Esophagus (tissue), 2 donors: ENCODE measurements at regions not wholly inside any gene's neighbourhood (a gene's known extent, or its start where the extent isn't known, plus 50 kb on each side); places are given as distances from the start of the nearest gene placed in this dataset.
"Not testable (repeated sequence)": the region's sequence is repeated elsewhere in the genome, so short reads cannot be mapped to it uniquely, and the experiment has no call there.

Experiments
- H3K27ac ChIP-seq, 2 donors: one replicate each; pipeline ENCODE4 v1.5.1; 2013; ENCODE audit warnings: low read depth in 2 of 2, mild to moderate bottlenecking in 2 of 2, inconsistent platforms in 1 of 2, low read length in 1 of 2, moderate library complexity in 1 of 2
- H3K27me3 ChIP-seq, 2 donors: one replicate each; pipeline ENCODE4 v1.6.1; 2013; ENCODE audit warnings: low read length in 2 of 2, control low read depth in 1 of 2, mild to moderate bottlenecking in 1 of 2; ENCODE audit not compliant: insufficient read depth in 2 of 2, control insufficient read depth in 1 of 2
- H3K36me3 ChIP-seq, 2 donors: one replicate each; pipeline ENCODE4 v1.6.1; 2013; ENCODE audit warnings: low read length in 1 of 2; ENCODE audit not compliant: control insufficient read depth in 2 of 2, insufficient read depth in 2 of 2
- H3K4me1 ChIP-seq, 2 donors: one replicate each; pipeline ENCODE4 v1.6.1; 2013; ENCODE audit warnings: low read length in 1 of 2; ENCODE audit not compliant: control insufficient read depth in 2 of 2, insufficient read depth in 2 of 2
- H3K4me3 ChIP-seq, 2 donors: one replicate each; pipeline ENCODE4 v1.5.1; 2013; ENCODE audit warnings: low read length in 2 of 2, mild to moderate bottlenecking in 2 of 2, low read depth in 1 of 2, moderate library complexity in 1 of 2
- H3K9me3 ChIP-seq, 2 donors: one replicate each; pipeline ENCODE4 v1.6.1; 2013; ENCODE audit warnings: mild to moderate bottlenecking in 2 of 2, low read depth in 1 of 2, low read length in 1 of 2, moderate library complexity in 1 of 2; ENCODE audit not compliant: control insufficient read depth in 2 of 2, insufficient read depth in 1 of 2
- WGBS, 2 donors: extraction: QIAGEN DNeasy Blood & Tissue Kit; methylation state at CpG; one replicate each; pipeline ENCODE4 v1.1.7; 2013; 5-methylcytosine and 5-hydroxymethylcytosine counted together
- donor health status: healthy with polysubstance abuse.
- donor health status: Bipolar disorder and iron deficiency.

DNA sequence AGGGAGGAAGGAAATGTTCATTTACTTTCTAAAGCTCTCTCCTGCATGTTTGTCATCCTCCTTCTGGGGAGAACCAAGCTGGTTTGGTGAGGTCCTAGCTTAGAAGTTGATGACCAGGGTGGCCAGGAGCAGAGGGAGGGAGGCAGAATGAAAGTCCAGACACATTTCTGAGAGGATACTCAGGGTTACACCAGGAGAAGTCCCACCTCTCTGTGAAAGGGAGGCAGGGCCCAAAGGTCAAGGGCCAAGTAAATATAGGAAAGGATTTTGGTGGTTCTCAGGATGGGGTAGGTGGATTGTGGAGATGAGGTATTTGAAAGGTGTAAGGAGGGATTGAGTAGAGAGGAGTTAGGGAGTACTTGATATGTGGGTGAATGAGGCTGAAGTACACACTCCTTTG, 58.0 kb upstream of the FBXO11 start:
- no peak overlapping the region for H3K27ac ChIP-seq

DNA sequence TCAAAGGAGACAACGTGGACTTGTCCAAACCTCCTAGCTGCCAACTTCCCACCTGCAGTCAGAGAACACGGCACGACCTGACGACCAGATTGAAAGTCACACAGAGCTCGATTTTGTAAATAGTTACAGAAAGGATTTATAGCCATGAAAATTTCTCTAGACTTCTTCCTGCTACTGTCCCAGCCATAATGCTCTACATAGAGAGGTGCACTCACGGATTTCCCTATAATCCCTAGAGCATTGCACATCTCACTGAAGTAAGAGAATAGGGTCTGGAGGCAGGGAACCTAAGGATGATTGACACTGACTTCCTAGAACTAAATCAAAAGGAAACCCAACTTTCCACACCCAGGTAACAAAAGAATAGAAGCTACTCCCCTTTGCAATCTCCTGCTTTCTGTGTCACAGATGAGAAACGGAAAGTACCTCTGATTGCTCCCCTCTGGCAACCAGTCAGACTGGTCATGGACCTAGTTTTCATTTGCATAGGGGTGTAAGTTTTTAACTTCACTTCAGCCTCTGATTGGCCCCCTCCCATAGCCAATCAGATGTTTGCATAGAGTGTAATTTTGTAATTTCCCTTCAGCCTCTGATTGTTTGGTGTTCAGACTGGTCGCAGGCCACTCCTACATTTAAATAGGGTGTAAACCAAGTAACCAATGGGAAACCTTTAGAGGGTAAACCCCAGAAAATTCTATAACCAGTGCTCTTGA, 58.6 kb upstream of the FBXO11 start:
- H3K4me3 ChIP-seq = no peak overlapping the region
- WGBS, 2 donors = 62 to 72% methylated on average over 8 of the region's 8 CpGs

More for the DNA sequence above, 58.0 kb upstream of the FBXO11 start:
- Histone ChIP-seq H3K4me3 (no peak overlapping the region), H3K36me3 (no peaks in the 10 kb centered on the region), H3K9me3 (no peaks in the 10 kb centered on the region), H3K27me3 (no peaks in the 10 kb centered on the region), H3K4me1 (no peaks in the 10 kb centered on the region)

DNA sequence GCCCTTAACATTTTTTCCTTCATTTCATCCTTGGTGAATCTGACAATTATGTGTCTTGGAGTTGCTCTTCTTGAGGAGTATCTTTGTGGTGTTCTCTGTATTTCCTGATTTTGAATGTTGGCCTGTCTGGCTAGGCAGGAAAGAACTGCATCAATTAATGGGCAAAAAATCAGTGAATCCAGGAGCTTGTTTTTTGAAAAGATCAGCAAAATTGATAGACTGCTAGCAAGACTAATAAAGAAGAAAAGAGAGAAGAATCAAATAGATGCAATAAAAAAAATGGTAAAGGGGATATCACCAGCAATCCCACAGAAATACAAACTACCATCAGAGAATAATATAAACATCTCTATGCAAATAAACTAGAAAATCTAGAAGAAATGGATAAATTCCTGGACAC, 70.4 kb upstream of the FBXO11 start:
- not testable (repeated sequence) for H3K9me3 ChIP-seq, H3K36me3 ChIP-seq, H3K27me3 ChIP-seq, H3K27ac ChIP-seq, H3K4me1 ChIP-seq, H3K4me3 ChIP-seq

More for the DNA sequence above, 58.6 kb upstream of the FBXO11 start:
- Histone ChIP-seq H3K4me1 (no peaks in the 10 kb centered on the region), H3K27me3 (no peaks in the 10 kb centered on the region), H3K27ac (no peak overlapping the region), H3K9me3 (no peaks in the 10 kb centered on the region), H3K36me3 (no peaks in the 10 kb centered on the region)

DNA sequence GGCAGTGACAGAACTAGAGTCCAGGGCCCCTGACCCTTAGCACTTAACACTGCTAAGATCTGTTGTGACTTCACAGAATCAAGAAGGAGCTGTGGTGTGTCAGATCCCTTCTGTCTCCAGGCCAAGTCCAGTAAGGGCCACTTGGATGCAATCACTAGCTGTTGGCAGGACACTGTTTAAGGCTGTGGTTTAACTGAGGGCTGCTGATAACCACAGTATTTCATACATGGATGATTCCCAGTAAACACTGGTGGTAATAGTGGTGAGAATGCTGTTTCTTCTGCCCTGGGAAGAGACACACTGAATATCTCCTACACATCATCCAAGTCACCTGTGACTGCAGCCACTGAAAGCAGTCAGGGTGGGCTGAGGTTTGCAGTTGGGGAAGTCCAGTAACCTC, 77.7 kb upstream of the FBXO11 start:
- no peak overlapping the region for H3K27ac ChIP-seq

DNA sequence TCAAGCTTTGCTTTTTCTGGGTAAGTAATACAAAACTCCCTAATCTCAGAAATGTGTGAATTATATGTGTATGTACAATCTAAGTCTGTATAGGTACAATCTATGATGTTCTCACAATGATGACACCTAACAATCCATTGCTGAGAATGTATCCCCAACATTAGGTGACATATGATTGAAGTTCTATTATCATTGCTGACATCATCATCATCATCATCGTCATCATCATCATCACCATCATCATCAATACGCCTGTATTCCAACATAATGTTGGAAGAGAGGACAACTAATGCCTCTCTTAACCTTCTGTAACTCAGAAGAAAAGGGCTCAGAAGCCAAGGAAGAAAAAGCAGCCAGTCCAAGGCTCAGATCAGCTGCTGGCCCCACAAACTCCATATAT, 84.2 kb upstream of the FBXO11 start:
- H3K4me3 ChIP-seq = no peak overlapping the region
- no peaks in the 10 kb centered on the region for H3K27me3 ChIP-seq
- H3K9me3 ChIP-seq = no peaks in the 10 kb centered on the region
- no peaks in the 10 kb centered on the region for H3K36me3 ChIP-seq
- WGBS, 2 donors = 97 to 98% methylated on average over 2 of the region's 2 CpGs
- no peak overlapping the region for H3K27ac ChIP-seq
- no peaks in the 10 kb centered on the region for H3K4me1 ChIP-seq

More for the DNA sequence above, 77.7 kb upstream of the FBXO11 start:
- H3K36me3 ChIP-seq = no peaks in the 10 kb centered on the region
- no peaks in the 10 kb centered on the region for H3K9me3 ChIP-seq
- no peaks in the 10 kb centered on the region for H3K4me1 ChIP-seq
- no peaks in the 10 kb centered on the region for H3K27me3 ChIP-seq
- no peak overlapping the region for H3K4me3 ChIP-seq

DNA sequence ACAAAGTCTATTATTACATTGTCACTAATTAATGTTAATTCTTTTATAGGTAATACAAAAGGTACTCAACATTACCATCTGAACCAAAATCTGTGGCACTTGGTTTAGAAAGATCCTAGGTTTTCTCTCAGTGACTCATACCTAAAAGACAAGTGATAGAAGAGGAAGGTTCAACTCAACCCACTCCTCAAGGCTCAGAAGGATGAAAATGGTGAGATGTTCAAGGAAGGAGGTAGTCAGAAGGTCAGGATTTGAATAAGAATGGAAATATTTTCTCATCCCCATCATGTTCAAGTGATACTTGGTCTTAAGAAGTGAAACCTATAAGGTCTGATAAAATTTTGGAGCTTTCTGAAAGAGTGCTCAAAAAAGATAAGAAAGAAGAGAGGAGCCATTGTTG, 86.4 kb upstream of the FBXO11 start:
- H3K27me3 ChIP-seq = no peaks in the 10 kb centered on the region

DNA sequence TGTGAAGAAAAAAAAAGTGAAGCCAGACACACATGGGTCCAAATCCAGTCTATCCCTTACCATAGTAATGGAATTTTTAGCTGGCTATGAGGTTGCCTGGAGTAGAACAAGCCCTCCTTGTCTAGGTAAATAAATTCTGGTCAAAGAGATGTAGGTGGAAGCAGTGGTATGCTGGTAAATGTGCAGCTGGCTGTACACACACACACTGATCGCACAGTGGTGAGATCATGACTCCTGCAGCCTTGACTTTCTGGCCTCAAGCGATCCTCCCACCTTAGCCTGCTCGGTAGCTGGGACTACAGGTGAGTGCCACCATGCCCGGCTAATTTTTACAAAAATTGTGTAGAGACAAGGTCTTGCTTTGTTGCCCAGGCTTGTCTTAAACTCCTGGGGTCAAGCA, 90.5 kb upstream of the FBXO11 start:
- Histone ChIP-seq H3K4me3 (no peak overlapping the region), H3K27ac (no peak overlapping the region), H3K27me3 (no peaks in the 10 kb centered on the region), H3K4me1 (no peaks in the 10 kb centered on the region), H3K36me3 (no peaks in the 10 kb centered on the region), H3K9me3 (no peaks in the 10 kb centered on the region)
- WGBS, 2 donors = 88 to 90% methylated on average over 4 of the region's 4 CpGs

More for the DNA sequence above, 86.4 kb upstream of the FBXO11 start:
- Histone ChIP-seq H3K27ac (no peak overlapping the region), H3K36me3 (no peaks in the 10 kb centered on the region), H3K4me3 (no peak overlapping the region), H3K9me3 (no peaks in the 10 kb centered on the region), H3K4me1 (no peaks in the 10 kb centered on the region)

DNA sequence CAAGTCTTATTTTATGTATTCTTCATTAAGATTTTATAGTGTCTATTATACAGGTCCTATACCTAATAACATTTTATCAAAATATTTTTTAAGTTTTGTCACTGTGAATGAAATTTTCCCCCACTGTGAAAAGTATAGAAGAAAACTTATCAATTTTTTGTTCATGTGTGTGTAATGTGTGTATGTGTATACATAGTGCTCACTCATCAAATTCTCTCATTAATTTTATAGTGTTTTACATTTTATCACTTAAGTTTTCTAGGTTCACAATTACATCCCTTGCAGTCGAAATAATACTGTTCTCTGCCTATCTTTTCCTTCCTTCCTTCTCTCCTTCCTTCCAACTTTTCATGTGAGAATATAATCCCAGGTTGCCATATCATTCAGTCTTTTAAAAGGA, 93.2 kb upstream of the FBXO11 start:
- WGBS, 2 donors = 78 to 84% methylated on average over 1 of the region's 1 CpG
- Histone ChIP-seq H3K27ac (no peak overlapping the region), H3K4me1 (no peaks in the 10 kb centered on the region), H3K9me3 (no peaks in the 10 kb centered on the region), H3K27me3 (no peaks in the 10 kb centered on the region), H3K4me3 (no peak overlapping the region), H3K36me3 (no peaks in the 10 kb centered on the region)

DNA sequence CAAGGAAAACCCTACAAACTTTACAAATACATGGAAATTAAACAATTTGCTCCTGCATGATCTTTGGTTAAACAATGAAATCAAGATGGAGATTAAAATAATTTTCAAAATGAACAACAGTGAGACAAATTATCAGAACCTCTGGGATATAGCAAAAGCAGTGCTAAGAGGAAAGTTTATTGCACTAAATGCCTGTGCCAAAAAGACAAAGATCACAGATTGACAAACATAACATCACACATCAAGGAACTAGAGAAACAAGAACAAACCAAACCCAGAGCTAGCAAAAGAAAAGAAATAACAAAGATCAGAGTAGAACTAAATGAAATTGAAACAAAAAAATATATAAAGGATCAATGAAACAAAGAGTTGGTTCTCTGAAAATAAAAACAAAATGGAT, 95.2 kb upstream of the FBXO11 start:
- Histone ChIP-seq H3K36me3 (no peaks in the 10 kb centered on the region), H3K27me3 (no peaks in the 10 kb centered on the region), H3K27ac (no peak overlapping the region), H3K4me3 (no peak overlapping the region), H3K9me3 (no peaks in the 10 kb centered on the region), H3K4me1 (no peaks in the 10 kb centered on the region)

DNA sequence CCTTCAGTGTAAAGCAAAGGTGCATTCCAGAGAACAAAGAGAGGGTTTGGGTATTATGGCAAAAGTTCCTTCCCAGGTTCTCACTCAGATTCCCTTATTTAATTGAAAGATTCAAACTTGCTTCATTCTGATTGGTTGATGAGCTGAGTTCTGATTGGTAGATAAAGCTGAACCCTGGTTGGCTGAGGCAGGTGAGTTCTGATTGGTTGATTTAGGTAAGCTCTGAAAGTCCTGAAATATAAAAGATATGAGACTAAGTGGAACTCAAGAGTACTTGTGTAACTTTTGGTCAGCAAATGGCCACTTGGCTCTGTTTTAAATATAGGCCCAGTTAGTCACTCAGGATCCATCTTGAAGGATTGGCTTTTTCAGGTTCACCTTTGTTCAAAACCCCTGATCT, 99.8 kb upstream of the FBXO11 start:
- Histone ChIP-seq H3K36me3 (no peaks in the 10 kb centered on the region), H3K4me1 (no peaks in the 10 kb centered on the region), H3K9me3 (no peaks in the 10 kb centered on the region), H3K27ac (no peak overlapping the region), H3K4me3 (no peak overlapping the region), H3K27me3 (no peaks in the 10 kb centered on the region)
